ENCODE measurements at regions not wholly inside any gene's neighbourhood (a gene's known extent, or its start where the extent isn't known, plus 50 kb on each side); places are given as distances from the start of the nearest gene placed in this dataset.
A peak's percentile ranks its signal among the peaks of the same experiment; 100 is the strongest.

DNA sequence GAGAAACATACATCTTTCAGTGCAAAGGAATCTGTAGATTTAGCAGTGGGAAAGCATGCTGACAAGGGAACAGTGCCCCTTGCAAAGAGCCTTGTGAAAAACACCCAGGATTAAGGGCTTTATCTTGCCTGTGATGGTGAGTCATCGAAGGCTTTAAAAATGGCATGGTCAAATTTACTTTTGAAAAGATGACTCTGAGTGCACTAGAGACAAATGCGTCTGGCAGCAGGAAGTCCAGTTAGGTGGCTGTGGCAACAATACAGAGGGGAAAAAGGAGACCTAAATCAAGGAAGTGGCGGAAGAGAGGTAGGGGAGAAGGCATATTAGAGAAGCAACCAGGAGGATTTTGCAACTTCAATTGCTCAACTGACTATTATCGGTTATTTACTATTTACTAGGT lies 472.6 kb upstream of the CPEB2 start:
- peak; percentile 58 for DNase-seq (ENCODE audit: low read depth, low spot score)

DNA sequence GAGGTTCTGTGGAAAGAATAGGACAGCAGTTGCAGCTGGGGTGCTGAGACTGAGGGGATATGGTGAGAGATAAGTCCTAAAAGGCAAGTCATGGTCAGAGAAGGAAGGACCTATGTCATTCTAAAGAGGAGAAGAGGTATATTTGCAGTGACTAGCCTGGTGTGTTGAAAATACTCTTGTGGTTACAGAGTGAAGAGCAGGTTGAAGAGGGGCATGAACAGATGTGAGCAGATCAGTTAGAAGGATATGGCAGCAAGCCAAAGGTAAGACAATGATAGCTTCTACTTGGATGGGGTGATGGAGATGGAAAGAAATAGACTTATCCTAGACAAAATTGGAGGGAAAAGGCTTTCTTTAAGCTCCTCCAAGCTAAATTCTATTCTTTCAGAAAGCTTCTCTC lies 469.8 kb upstream of the CPEB2 start:
- no peak for DNase-seq (ENCODE audit: low read depth, low spot score)

DNA sequence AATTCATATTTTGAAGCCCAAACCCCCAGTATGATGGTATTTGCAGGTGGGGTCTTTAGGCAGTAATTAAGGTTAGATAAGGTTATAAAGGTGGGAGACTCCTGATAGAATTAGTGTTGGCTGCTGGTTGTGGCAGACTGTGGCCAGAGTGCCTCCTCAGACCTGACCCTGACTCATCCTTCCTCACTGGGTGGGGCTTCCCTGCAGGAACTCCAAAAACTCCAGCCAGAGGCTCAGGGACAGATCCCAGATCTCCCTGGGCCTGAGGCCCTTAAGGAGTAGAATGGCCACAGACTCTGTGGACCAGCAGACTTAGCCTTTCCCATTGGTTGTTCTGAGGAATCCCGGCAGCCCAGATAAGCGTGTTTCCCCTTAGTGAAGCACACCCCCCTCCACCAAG lies 463.0 kb upstream of the CPEB2 start:
- no peak for DNase-seq (ENCODE audit: low read depth, low spot score)

DNA sequence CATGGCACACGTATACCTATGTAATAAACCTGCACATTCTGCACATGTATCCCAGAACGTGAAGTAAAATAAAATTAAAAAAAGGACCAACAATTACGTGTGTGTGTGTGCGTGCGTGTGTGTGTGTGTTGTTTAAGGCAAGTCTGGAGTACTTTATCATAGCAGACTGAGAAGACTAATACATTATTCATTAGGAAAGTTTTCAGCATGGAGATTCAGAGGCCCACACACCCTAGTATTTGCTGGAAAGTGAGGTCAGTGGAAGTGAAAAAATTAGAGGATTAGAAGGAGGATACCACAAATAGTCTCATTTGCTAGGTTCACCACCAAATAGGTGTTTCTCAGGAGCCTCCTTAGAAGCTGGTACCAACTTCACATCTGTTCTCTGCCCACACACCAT lies 457.1 kb upstream of the CPEB2 start:
- no peak for DNase-seq (ENCODE audit: low read depth, low spot score)

DNA sequence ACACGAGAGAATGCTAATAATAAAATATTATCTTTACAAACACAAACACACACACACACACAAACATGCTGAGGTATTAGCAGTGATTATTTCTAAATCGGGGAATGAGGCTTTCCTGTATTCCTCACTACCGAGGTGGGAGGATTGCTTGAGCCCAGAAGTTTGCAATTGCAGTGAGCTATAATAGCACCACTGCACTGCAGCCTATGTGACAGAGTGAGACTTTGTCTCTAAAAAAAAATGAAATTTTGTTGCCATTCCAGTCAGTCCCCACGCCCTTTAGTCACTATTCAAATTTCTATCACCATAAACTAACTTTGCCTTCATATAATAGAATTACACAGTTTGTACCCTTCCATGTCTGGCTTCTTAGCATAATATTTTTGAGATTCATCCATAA lies 456.5 kb upstream of the CPEB2 start:
- DNase-seq (ENCODE audit: low read depth, low spot score): no peak

DNA sequence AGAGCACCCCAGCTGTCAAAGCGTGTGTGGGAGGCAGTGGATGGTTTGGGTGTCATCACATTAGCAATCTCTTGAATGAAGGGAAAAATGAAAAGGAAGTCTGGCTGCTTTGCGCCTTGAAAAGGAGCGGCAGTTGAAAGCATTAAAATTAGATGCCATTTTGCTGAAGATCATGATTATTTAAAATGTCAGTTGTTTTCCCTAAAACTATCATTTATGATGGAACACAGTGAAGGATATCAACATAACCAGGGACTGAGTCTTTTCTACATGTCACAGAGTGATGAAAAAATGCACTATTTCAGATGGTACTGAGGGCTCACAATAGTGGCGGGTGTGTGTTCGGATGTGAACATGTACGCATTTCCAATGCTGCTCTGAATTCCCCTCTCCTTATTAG lies 450.2 kb upstream of the CPEB2 start:
- no peak for DNase-seq (ENCODE audit: low read depth, low spot score)

DNA sequence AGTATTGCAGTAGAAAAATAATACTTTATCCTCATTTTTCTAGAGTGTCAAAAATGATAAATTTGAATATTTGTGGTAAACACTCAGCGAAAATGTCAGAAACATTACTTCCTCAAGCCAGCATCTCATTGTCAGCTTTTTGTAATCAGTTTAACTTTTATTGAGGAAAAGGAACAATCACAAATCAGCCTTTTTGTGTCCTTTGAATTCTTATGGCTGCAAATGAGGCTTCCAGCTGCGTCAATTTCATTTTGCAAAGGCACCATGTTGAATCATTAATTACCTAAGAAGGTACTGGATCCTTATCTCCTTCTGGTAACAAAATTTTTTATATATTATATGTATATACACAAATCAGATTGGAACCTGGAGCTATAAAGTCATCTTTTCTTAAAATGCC lies 442.6 kb upstream of the CPEB2 start:
- DNase-seq (ENCODE audit: low read depth, low spot score): no peak

DNA sequence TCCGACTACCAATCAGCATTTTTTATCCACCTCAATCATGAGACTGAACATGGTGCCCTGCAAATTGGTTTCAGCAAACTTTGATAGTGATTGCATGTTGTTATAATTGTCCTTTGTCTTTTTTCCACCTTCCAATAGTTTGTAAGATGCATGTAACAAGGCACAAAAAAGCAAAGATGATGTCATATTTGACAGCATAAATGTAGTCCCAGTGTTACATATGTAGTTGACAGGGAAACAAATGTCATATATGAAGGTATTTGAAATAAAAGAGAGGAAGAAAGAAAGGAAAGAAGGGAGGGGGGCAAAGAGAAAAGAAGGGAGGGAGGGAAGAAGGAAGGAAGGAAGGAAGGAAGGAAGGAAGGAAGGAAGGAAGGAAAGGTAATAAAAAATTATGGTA lies 441.7 kb upstream of the CPEB2 start:
- DNase-seq (ENCODE audit: low read depth, low spot score): no peak

DNA sequence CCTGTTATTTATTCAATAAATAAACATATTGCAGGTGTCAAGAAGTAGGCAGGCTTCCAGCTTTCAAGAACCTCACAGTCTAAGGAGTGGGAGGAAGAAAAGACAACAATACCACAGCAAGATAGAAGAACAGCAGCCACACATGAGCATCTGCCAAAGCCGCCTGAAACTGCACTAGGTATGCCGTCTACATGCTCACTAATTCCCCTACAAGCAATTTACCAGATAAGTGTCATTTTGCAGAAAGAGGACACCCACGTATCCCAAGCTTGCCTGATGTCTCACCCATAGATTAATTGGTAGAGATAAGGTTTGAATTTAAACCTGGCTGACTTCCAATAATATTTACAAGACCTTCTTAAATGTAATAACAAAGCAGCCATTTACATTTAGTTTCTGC lies 439.4 kb upstream of the CPEB2 start:
- no peak for DNase-seq (ENCODE audit: low read depth, low spot score)

DNA sequence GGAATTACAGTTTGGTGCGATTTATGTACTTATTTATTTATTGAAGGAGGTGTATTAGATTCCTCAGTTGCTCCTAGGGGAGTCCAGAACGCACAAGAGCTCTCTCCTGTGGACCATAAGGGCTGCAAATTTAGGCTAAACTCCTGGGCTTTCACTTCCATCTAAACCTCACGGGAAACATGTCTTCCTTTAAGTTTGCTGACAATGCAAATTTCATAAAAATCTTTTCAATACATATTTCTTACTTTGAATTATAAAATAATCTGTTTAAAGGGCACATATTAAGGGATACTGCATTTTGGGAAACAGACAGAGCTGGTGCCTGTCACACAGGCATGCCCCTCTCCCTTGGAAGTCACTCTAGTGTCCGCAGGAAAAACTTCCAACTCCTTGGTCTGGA lies 438.0 kb upstream of the CPEB2 start:
- no peak for DNase-seq (ENCODE audit: low read depth, low spot score)

DNA sequence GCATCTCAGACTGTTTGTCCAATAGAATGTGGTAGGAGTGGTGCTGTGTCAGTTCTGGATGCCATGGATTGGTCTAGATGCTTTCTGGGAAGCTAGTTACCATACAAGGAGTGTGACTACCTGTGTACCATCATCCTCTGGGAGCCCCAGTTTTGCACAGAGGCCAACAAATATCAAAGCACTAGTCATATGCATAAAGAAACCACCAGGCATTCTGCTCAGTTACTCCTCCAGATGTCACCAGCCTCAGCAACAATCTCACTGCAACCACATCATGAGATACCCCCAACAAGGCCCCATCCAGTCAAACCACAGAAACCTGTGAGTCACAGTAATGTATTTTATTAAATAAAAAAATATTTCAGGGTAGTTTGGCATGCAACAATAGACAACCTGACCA lies 435.8 kb upstream of the CPEB2 start:
- DNase-seq (ENCODE audit: low read depth, low spot score): peak; percentile 38

DNA sequence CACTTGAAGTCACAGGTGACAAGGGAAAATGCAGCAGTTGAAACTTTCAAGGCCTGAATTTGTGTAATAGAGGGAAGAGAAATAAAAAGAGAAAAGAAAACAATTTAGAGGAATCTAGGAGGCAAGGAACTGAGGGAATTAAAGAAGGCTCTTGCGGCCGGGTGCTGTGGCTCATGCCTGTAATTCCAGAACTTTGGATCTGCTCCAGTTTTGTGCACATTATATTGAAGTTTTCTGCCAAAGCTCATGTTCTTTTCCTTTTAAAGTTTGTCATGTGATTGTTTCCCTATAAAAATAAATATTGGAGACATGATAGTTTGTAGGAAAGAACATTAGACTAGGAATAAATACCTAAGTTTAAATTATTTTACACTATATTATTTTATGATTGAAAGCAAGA lies 433.9 kb upstream of the CPEB2 start:
- DNase-seq (ENCODE audit: low read depth, low spot score): peak; percentile 25

DNA sequence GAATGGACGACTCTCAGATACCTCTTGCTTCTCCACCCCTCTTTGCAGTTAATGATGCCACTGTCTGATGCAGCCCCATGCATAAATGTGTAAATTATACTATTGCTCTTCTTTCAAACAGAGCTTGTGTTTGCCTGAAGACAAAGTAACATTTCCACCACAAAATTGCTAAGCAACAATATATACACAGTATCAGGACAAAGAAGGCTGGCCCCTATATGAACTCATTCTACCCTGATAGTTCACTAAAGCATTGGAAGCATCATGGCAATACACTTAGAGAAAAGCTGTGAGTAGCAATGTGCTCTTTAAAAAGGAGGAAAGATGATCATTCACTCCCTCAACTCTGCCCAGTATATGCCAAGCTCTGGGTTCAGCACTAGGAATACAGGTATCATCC lies 427.0 kb upstream of the CPEB2 start:
- no peak for DNase-seq (ENCODE audit: low read depth, low spot score)

DNA sequence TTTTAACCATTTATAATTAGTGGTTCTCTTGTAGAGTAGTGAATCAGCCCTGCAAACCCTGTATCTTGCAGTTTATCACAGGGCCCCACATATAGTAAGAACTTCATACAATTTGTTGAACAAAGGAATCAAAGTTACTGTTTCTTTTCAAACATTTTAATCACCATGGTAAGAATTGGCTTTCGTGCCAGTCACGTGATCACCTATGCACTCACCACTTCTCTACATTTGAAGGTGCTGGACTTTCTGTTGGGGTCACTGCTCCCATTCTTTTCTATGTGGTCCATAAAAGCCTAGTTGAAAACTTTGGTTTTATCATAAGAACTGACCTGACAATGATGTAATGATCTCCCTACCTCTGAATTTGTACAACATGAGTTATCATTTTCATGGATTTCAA lies 426.4 kb upstream of the CPEB2 start:
- DNase-seq (ENCODE audit: low read depth, low spot score): no peak

DNA sequence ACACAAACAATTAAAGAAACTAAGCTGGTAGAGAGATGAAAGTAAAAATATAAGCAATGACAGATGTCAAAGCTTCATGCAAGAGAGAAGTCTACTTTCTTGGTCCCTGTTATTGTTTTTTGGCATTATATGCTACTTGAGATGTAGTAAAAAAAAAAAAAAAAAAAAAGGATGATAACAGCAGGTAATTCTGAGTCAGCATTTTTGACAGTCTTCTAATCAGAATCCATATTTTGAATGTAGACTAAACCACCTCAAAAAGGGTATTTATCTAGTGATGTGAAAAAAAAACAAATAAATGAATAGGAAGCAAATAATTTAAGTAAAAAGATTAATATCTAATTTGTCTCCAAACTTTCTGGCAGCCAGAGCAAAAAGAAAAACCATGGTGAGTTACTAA lies 422.2 kb upstream of the CPEB2 start:
- DNase-seq (ENCODE audit: low read depth, low spot score): no peak

DNA sequence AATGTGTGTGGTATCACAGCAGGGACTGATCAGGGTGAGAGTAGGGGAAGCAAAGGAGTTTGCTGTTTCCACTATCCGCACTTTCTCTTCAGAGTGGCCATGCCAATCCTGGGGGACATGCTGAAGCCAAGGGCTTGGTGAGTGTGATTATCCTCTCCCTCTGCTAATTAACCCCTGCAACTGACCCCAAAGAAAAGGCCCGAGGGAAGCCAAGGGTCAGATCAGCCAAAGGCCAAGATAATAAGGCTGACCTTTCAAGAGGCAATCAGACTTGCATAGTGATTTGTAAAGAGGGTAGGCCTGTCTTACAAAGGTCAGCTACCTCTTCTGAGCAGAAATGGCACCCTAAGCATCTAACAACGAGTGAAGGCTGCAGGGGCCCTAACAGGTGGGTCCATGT lies 420.5 kb upstream of the CPEB2 start:
- DNase-seq (ENCODE audit: low read depth, low spot score): no peak

DNA sequence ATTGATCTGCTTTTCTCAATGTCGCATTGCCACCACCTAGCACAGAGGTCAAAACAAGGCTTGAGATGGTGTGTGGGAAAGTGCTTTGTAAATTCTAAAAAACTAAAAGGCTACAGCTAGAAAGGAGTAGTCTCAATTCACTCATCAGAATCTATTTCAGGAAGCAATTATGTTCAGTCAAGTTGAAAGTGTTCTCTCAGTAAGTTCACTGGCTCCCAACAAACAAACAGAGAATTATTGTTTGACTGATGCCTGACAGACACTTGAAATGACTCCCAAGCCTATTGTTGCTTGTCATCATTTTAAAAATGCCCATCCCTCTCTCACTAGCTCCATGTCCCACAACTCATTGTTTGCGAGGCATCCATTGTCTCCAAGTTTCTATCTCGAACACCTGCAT lies 419.6 kb upstream of the CPEB2 start:
- DNase-seq (ENCODE audit: low read depth, low spot score): no peak

DNA sequence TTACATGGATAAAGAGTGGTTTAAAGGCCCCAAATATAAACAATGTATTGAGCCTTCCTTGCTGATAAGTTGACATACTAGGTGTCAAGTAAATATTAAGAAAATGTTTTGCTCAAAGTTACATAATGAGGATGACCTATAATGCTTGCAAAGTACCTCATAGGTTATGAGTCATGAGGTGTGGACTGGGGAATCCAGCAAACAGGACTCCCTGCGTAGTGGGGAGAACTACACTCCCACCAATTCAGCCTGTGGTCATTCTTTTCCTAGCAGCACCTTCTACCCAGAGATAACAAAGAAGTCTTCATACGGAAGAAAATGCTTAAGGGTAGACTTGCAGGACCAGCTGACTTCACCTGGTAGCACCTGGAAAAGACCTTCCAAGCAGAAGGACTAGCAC lies 418.9 kb upstream of the CPEB2 start:
- no peak for DNase-seq (ENCODE audit: low read depth, low spot score)

DNA sequence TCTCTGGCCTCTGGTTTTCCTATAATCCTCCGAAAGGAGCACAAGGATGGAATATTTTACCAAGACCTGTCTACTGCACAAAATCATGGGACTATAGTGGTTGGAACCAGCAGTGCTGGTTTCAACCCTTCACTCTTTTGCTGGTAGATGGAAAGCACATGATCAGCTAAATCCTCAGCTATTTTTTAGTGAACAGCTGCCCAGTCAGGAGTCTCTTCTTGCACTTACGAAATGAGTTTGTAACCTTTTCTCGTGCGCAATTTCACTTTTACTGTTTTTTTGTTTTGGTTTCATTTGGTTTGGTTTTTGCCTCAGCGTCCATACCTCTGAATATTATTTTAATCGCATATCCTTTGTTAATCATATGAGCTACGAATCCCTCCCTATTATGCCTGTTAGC lies 418.5 kb upstream of the CPEB2 start:
- no peak for DNase-seq (ENCODE audit: low read depth, low spot score)

DNA sequence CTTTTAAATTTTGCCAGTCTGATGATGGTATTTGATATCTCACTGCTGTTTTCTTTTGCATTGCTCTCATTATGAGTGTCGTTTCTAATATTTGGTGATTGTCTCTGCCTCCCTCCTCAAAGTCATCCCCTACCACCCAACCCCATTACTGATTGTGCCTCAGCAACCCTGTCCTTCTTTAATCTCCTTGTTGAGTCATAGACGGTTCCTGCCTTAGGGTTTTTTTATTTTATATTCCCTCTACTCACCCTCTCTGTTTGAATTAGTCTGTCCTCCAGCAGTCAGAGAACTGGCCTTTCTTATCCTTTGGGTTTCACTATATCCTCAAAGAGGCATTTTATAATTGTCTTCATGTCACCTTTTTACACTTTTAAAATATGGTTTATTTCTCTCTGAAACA lies 409.3 kb upstream of the CPEB2 start:
- DNase-seq (ENCODE audit: low read depth, low spot score): no peak

DNA sequence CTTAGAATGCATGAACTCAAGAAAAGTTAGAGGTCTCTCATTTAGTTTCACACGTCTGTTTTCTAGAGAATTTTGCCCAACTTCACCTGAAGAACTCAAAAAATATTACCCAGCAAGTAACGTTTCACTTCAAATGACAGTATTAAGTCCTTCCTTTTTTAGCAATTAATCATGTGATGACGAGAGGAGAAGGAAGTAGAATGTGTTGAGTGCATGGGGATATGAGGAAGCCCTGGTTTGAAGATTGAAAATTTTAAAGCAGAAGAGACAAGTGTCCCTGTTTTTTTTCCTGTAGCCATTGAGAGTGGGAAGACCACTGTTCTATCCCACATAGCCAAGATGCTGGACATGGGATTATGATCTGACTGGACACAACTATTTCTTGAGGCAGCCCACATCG lies 406.3 kb upstream of the CPEB2 start:
- DNase-seq (ENCODE audit: low read depth, low spot score): no peak

DNA sequence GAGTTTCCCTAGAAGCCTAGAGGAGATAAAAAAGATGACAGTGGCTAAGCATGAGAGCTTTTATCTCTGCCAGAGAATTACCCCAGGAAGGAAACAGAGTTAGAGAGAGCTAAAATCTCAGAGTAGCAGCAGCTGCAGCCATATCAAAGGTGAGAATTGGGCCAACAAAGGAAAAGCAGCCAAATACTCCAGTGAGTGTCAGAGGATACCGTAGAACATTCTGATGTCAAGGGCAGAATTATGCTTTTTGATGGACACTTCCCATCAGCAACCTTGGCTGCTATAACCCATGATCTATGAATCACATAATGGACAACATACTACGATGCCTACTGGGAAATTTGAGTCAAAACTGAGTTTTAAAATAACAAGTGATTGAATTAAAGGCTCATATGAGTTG lies 405.8 kb upstream of the CPEB2 start:
- DNase-seq (ENCODE audit: low read depth, low spot score): no peak

DNA sequence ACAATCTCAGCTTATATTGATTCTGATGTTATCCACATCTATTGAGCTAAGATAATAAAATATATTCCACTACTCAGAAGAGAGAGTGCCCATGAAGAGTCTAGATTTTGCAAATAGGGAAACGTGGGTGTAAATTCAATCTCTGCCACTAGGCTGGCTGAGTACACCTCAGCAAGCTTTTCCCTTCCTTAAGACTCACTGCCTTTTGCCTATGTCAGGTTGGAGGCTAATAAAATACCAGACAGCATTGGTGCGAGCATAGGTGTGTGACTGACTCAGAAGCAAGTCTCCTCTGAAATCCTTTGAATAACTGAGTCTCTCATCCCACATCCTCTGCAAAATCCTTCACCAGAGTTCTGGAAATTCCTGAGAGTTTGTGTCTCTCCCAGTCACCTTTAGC lies 405.4 kb upstream of the CPEB2 start:
- no peak for DNase-seq (ENCODE audit: low read depth, low spot score)

DNA sequence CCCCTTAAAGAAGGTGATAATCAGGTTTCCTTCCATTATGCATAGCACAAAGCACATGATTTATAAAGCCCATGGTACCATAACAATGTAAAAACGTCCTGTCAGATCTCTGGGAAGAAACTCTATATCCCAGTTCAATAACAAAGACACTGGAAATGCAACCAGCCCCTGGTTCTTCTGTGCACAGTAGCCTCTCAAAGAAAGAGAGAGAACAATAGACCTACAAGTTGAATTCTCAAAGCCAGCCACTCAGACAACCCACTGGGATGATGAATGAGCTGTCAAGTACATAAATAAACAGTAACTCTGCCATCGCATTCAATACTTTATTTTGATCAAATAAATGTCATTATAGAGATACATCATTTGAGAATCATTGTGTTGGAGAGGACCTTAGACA lies 400.1 kb upstream of the CPEB2 start:
- no peak for DNase-seq (ENCODE audit: low read depth, low spot score)

DNA sequence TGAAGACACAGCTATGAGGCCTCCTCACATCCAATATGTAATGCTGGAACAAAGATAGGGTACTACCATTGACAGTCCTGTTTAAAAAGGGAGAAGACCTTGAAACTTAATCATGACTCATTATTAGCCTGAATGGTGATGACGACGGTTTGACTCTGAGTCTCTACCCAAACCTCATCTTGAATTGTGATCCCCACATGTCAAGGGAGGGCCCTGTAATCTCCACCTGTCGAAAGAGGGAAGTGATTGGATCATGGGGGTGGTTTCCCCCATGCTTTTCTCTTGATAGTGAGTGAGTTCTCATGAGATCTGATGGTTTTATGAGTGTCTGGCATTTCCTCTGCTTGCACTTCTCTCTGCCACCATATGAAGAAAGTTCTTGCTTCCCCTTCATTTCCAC lies 395.3 kb upstream of the CPEB2 start:
- DNase-seq (ENCODE audit: low read depth, low spot score): no peak

Measured in astrocyte of the hippocampus (primary cell).